KMS-11 (cell line): ENCODE measurements at regions not wholly inside any gene's neighbourhood (a gene's known extent, or its start where the extent isn't known, plus 50 kb on each side); places are given as distances from the start of the nearest gene placed in this dataset.

ENCODE experiments used
- H2AFZ ChIP-seq: fragments of 200-600 bp; sonication (generic); 2 replicates; pipeline ENCODE4 v1.6.1; 2016; ENCODE audit warnings: antibody characterized with exemption, mixed run types, low read depth
- H3K27ac ChIP-seq: fragments of 200-600 bp; sonication (generic); 2 replicates; pipeline ENCODE4 v1.6.1; 2016; ENCODE audit warnings: mild to moderate bottlenecking, mixed run types
- H3K27me3 ChIP-seq: fragments of 200-600 bp; sonication (generic); 2 replicates; pipeline ENCODE4 v1.6.1; 2017; ENCODE audit warnings: mild to moderate bottlenecking, low read depth, mixed run types, moderate library complexity; ENCODE audit not compliant: insufficient read depth
- H3K36me3 ChIP-seq: fragments of 200-600 bp; sonication (generic); 2 replicates; pipeline ENCODE4 v1.6.1; 2017; ENCODE audit warnings: mild to moderate bottlenecking, mixed run types; ENCODE audit not compliant: insufficient read depth
- H3K4me1 ChIP-seq: fragments of 200-600 bp; sonication (generic); 2 replicates; pipeline ENCODE4 v1.6.1; 2016; ENCODE audit warnings: mild to moderate bottlenecking, low read depth, mixed run types; ENCODE audit not compliant: poor library complexity, severe bottlenecking
- H3K4me2 ChIP-seq: fragments of 200-600 bp; sonication (generic); 2 replicates; pipeline ENCODE4 v1.7.0; 2016; ENCODE audit warnings: mild to moderate bottlenecking, mixed run types
- H3K4me3 ChIP-seq: fragments of 200-600 bp; sonication (generic); IDR thresholded peaks from 2 replicates; pipeline ENCODE4 v1.6.1; 2017; ENCODE audit warnings: low read depth, low read length, mixed read lengths; ENCODE audit not compliant: insufficient read depth
- H3K79me2 ChIP-seq: fragments of 200-600 bp; sonication (generic); 2 replicates; pipeline ENCODE4 v1.6.1; 2016; ENCODE audit warnings: low read depth, mixed run types; ENCODE audit not compliant: insufficient read depth
- H3K9ac ChIP-seq: fragments of 200-600 bp; sonication (generic); 2 replicates; pipeline ENCODE4 v1.6.1; 2016; ENCODE audit warnings: mild to moderate bottlenecking, mixed run types
- H4K20me1 ChIP-seq: fragments of 200-600 bp; sonication (generic); 2 replicates; pipeline ENCODE4 v1.6.1; 2016; ENCODE audit warnings: mild to moderate bottlenecking, mixed run types; ENCODE audit not compliant: insufficient read depth
- CTCF ChIP-seq: fragments of 200-600 bp; sonication (generic); conservative IDR thresholded peaks from 2 replicates; pipeline ENCODE4 v1.6.1; 2017; ENCODE audit warnings: low read depth, mild to moderate bottlenecking, antibody characterized with exemption, low read length, moderate library complexity, mixed read lengths

GRCh38 chr5:58357799-58358500 is 101.9 kb downstream of the PLK2 start:
- Histone ChIP-seq H3K4me3 (no peak overlapping the region), H3K4me1 (no peaks in the 10 kb centered on the region), H3K79me2 (no peaks in the 10 kb centered on the region), H3K9ac (no peak overlapping the region), H3K27ac (no peak overlapping the region), H3K27me3 (no peaks in the 10 kb centered on the region), H2AFZ (no peak overlapping the region), H3K4me2 (no peak overlapping the region), H4K20me1 (no peaks in the 10 kb centered on the region), H3K36me3 (no peaks in the 10 kb centered on the region)
- TF ChIP-seq CTCF: no peak

- TF ChIP-seq CTCF: no peak
- Histone ChIP-seq H3K4me1 (no peaks in the 10 kb centered on the region), H3K79me2 (no peaks in the 10 kb centered on the region), H3K9ac (no peak overlapping the region), H2AFZ (no peak overlapping the region), H4K20me1 (no peaks in the 10 kb centered on the region), H3K4me3 (no peak overlapping the region), H3K27me3 (no peaks in the 10 kb centered on the region), H3K4me2 (no peak overlapping the region), H3K36me3 (no peaks in the 10 kb centered on the region), H3K27ac (no peak overlapping the region)
These were observed 102.8 kb downstream of the PLK2 start for GRCh38 chr5:58357121-58357520.

- Histone ChIP-seq H4K20me1 (no peaks in the 10 kb centered on the region), H2AFZ (no peak overlapping the region), H3K4me3 (no peak overlapping the region), H3K27me3 (no peaks in the 10 kb centered on the region), H3K4me1 (no peaks in the 10 kb centered on the region), H3K27ac (no peak overlapping the region), H3K9ac (no peak overlapping the region), H3K79me2 (no peaks in the 10 kb centered on the region), H3K36me3 (no peaks in the 10 kb centered on the region), H3K4me2 (no peak overlapping the region)
- no peak for TF ChIP-seq CTCF
These were observed 103.2 kb downstream of the PLK2 start for GRCh38 chr5:58356662-58357061.

GRCh38 chr5:58354827-58355226 is 105.1 kb downstream of the PLK2 start:
- Histone ChIP-seq H3K79me2 (no peaks in the 10 kb centered on the region), H2AFZ (no peak overlapping the region), H3K4me1 (no peaks in the 10 kb centered on the region), H3K4me3 (no peak overlapping the region), H3K36me3 (no peaks in the 10 kb centered on the region), H3K9ac (no peak overlapping the region), H3K4me2 (no peak overlapping the region), H3K27ac (no peak overlapping the region), H3K27me3 (no peaks in the 10 kb centered on the region), H4K20me1 (no peaks in the 10 kb centered on the region)
- no peak for TF ChIP-seq CTCF
